Kidney (tissue), 13 donors: ENCODE measurements at regions not wholly inside any gene's neighbourhood (a gene's known extent, or its start where the extent isn't known, plus 50 kb on each side); places are given as distances from the start of the nearest gene placed in this dataset.

Experiments used
- DNase-seq, 5 donors: peaks; one replicate each; pipeline ENCODE4 v3.0.0-alpha.2; 2013 to 2020
- FAIRE-seq: peaks from 2 replicates; lab custom pipeline; 2012; peaks lifted over from hg19 to GRCh38; lab: Jason Lieb, UNC
- H3K27ac ChIP-seq, 2 donors: one replicate each; pipeline ENCODE4 v1.7.0; 2013; ENCODE audit warnings: low read depth in 2 of 2, low read length in 2 of 2, inconsistent platforms in 1 of 2
- H3K27me3 ChIP-seq: one replicate; pipeline ENCODE4 v1.7.1; 2013; ENCODE audit warnings: low read length, inconsistent platforms; ENCODE audit not compliant: control insufficient read depth, insufficient read depth
- H3K36me3 ChIP-seq, 3 donors: one replicate each; pipeline versions ENCODE4 v1.7.0 to v1.7.1; 2013; ENCODE audit warnings: low read length in 3 of 3, control low read depth in 1 of 3, inconsistent platforms in 1 of 3; ENCODE audit not compliant: insufficient read depth in 3 of 3, control insufficient read depth in 2 of 3
- H3K4me1 ChIP-seq, 3 donors: one replicate each; pipeline versions ENCODE4 v1.7.0 to v1.7.1; 2013; ENCODE audit warnings: low read length in 3 of 3, inconsistent platforms in 1 of 3, low read depth in 1 of 3; ENCODE audit not compliant: control insufficient read depth in 2 of 3, insufficient read depth in 2 of 3
- H3K4me3 ChIP-seq, 3 donors: one replicate each; pipeline versions ENCODE4 v1.7.0 to v1.8.1; 2013; ENCODE audit warnings: low read length in 3 of 3, control low read depth in 1 of 3, inconsistent platforms in 1 of 3
- H3K9ac ChIP-seq, 3 donors: one replicate each; pipeline versions ENCODE4 v1.7.0 to v1.7.1; 2013; ENCODE audit warnings: low read length in 3 of 3, control low read depth in 1 of 3, inconsistent platforms in 1 of 3
- H3K9me3 ChIP-seq, 3 donors: one replicate each; pipeline versions ENCODE4 v1.7.0 to v1.7.1; 2013; ENCODE audit warnings: low read length in 3 of 3, control low read depth in 1 of 3, inconsistent platforms in 1 of 3; ENCODE audit not compliant: control insufficient read depth in 2 of 3, insufficient read depth in 1 of 3
- intact Hi-C: fragments of 100-400 bp; cut with DNase I; formaldehyde crosslinking; loops from one replicate; pipeline ENCODE4 v1.11.1; 2022
- TF ChIP-seq, protein P1 (sequence below): IDR thresholded peaks from 3 replicates; pipeline ENCODE4 v1.5.1; 2012; ENCODE audit warnings: mild to moderate bottlenecking, moderate library complexity, borderline replicate concordance; ENCODE audit not compliant: insufficient read depth; ENCODE audit errors: extremely low read depth
- donor health status: control.
- donor health status: control.
- donor health status: control.
- donor health status: control.
- donor health status: control.
- donor health status: DM: yes; HTN: yes; CAD: no.
- donor health status: Normal renal cell carcinoma (clear cell type).

DNA sequence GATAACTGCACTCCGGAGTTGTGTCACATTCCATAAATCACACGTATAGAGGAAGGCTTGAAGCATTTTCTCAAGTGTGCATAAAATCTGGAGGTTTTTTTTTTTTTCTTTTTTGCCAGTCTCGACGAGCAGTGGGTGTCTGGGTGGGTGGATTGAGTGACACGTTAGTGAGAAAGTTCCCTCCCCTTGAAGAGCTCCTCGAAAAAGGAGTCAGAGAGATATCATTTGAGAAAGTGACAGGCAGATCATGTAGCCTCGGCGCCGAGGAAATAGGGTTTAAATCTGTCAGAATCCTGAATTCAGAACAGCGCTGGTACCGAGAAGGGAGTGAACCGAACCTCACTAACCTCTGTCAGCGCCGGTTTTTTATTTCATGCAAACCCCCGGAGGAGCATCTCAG, 269.5 kb upstream of the ARID1B start:
- TF ChIP-seq, protein P1, sequence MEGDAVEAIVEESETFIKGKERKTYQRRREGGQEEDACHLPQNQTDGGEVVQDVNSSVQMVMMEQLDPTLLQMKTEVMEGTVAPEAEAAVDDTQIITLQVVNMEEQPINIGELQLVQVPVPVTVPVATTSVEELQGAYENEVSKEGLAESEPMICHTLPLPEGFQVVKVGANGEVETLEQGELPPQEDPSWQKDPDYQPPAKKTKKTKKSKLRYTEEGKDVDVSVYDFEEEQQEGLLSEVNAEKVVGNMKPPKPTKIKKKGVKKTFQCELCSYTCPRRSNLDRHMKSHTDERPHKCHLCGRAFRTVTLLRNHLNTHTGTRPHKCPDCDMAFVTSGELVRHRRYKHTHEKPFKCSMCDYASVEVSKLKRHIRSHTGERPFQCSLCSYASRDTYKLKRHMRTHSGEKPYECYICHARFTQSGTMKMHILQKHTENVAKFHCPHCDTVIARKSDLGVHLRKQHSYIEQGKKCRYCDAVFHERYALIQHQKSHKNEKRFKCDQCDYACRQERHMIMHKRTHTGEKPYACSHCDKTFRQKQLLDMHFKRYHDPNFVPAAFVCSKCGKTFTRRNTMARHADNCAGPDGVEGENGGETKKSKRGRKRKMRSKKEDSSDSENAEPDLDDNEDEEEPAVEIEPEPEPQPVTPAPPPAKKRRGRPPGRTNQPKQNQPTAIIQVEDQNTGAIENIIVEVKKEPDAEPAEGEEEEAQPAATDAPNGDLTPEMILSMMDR, result no peak
- Histone ChIP-seq H3K36me3 (no peaks in the 10 kb centered on the region), H3K9ac (no peak overlapping the region), H3K27me3 (no peaks in the 10 kb centered on the region), H3K4me1 (no peaks in the 10 kb centered on the region), H3K9me3 (no peaks in the 10 kb centered on the region), H3K4me3 (no peak overlapping the region), H3K27ac (no peak overlapping the region)
- intact Hi-C loops, result no loop called here
- peak in 1 of 5 donors; percentile 17 for DNase-seq
- no peak for FAIRE-seq

DNA sequence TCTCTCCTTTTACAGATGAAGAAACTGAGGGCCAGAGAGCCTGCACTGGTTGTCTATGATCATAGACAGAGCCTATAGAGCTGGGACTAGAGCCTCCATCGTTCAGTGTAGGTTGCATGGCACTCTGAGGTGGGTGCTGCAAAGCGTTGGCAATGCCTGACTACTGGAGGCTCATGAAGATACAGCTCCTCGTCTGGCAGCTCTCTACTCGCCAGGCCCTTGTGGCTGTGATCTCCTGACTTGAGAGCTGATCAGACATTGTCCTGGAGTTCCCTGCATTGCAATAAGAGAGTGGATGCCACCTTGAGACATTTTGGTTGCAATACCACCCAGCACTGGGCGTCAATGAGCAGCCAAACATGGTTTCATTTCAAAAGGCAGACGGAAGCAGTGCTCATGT, 270.1 kb upstream of the ARID1B start:
- intact Hi-C loops, result no loop called here
- Histone ChIP-seq H3K4me1 (no peaks in the 10 kb centered on the region), H3K9me3 (no peaks in the 10 kb centered on the region), H3K4me3 (no peak overlapping the region), H3K36me3 (no peaks in the 10 kb centered on the region), H3K27me3 (no peaks in the 10 kb centered on the region), H3K9ac (no peak overlapping the region), H3K27ac (no peak overlapping the region)
- DNase-seq, result no peak
- no peak for FAIRE-seq
- TF ChIP-seq, protein P1, result no peak

DNA sequence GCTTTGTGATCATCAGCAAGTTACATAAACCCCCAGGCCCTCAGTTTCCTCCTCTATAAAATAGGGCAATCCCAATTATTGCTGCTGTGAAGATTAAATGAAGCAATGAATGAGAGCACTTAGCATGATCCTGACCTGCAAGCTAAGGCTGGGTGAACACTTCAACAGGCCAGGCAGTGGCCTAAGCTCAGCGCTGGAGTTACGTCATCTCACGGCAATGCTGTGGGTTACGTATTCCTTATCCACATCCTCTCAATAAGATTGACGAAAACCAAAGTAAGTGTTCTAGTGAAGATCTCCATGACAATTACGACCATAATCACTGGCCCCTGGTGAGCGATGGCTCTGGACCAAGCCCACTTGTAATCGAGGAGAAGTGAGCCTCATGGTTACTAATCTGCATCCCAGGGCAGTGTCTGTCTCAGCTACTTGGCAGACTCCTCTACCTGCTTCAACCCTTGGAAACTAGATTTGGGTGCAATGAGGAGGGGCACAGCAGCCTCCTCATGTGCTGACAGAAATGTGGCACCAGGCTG, 274.1 kb upstream of the ARID1B start:
- Histone ChIP-seq H3K9ac (no peak overlapping the region), H3K36me3 (no peaks in the 10 kb centered on the region), H3K27me3 (no peaks in the 10 kb centered on the region), H3K4me3 (no peak overlapping the region), H3K4me1 (no peaks in the 10 kb centered on the region), H3K27ac (no peak overlapping the region), H3K9me3 (no peaks in the 10 kb centered on the region)
- FAIRE-seq (no peak), DNase-seq (no peak)
- intact Hi-C loops, result no loop called here
- TF ChIP-seq, protein P1, result no peak

DNA sequence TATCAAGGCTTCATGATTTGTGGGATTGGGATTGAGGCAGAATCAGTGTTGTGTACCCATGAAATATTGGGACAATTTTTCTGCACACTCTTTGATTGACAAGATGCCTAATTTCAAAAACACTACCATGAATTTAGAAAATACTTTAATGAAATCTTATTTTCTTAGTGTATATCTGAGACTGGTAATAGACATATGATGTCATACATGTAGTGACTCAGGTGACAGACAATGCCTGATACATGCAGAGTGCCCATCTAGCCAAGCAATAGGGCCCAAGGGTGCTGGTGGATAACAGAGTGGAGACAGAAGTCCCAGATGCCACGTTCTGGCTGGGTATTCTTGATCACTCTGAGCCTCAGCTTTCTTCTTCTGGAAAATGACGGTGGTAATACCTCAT, 279.6 kb upstream of the ARID1B start:
- DNase-seq, result no peak
- H3K9ac ChIP-seq, result no peak overlapping the region
- TF ChIP-seq, protein P1, result no peak
- no peak overlapping the region for H3K4me3 ChIP-seq
- H3K36me3 ChIP-seq, result no peaks in the 10 kb centered on the region
- FAIRE-seq, result no peak
- H3K27me3 ChIP-seq, result no peaks in the 10 kb centered on the region
- H3K4me1 ChIP-seq, result no peaks in the 10 kb centered on the region
- intact Hi-C loops, result no loop called here
- no peaks in the 10 kb centered on the region for H3K9me3 ChIP-seq
- no peak overlapping the region for H3K27ac ChIP-seq
